DOHH2 (cell line): ENCODE measurements at regions not wholly inside any gene's neighbourhood (a gene's known extent, or its start where the extent isn't known, plus 50 kb on each side); places are given as distances from the start of the nearest gene placed in this dataset.
"Not testable (repeated sequence)": the region's sequence is repeated elsewhere in the genome, so short reads cannot be mapped to it uniquely, and the experiment has no call there.

Experiments used
- H3F3A ChIP-seq: fragments of 200-600 bp; sonication (generic), shearing (Covaris generic); 2 replicates; pipeline ENCODE4 v1.6.0; 2016; ENCODE audit warnings: antibody characterized with exemption, mild to moderate bottlenecking; ENCODE audit not compliant: control insufficient read depth, insufficient read depth
- H3K27ac ChIP-seq: fragments of 200-600 bp; sonication (generic); 2 replicates; pipeline ENCODE4 v1.5.1; 2014; ENCODE audit warnings: low read depth, mild to moderate bottlenecking, low read length, moderate library complexity
- H3K27me3 ChIP-seq: fragments of 200-600 bp; sonication (generic); 2 replicates; pipeline ENCODE4 v1.6.1; 2014; ENCODE audit warnings: mild to moderate bottlenecking, low read length, mixed read lengths; ENCODE audit not compliant: control insufficient read depth
- H3K36me3 ChIP-seq: fragments of 200-600 bp; sonication (generic); 2 replicates; pipeline ENCODE4 v1.6.1; 2014; ENCODE audit warnings: mild to moderate bottlenecking, low read length, moderate library complexity, mixed read lengths; ENCODE audit not compliant: control insufficient read depth
- H3K4me1 ChIP-seq: fragments of 200-600 bp; sonication (generic); 2 replicates; pipeline ENCODE4 v1.6.1; 2014; ENCODE audit warnings: mild to moderate bottlenecking, low read length, mixed read lengths; ENCODE audit not compliant: control insufficient read depth
- H3K4me2 ChIP-seq: fragments of 200-600 bp; sonication (generic); 2 replicates; pipeline ENCODE4 v1.6.0; 2014; ENCODE audit warnings: mild to moderate bottlenecking, low read length, moderate library complexity
- H3K4me3 ChIP-seq: fragments of 200-600 bp; sonication (generic); 2 replicates; pipeline ENCODE4 v1.5.1; 2014; ENCODE audit warnings: mild to moderate bottlenecking, low read length, mixed read lengths
- H3K79me2 ChIP-seq: fragments of 200-600 bp; sonication (generic); 2 replicates; pipeline ENCODE4 v1.6.1; 2014; ENCODE audit warnings: mild to moderate bottlenecking, low read length, mixed read lengths; ENCODE audit not compliant: control insufficient read depth
- H3K9me2 ChIP-seq: fragments of 200-600 bp; sonication (generic); replicated peaks from 2 replicates; pipeline ENCODE4 v1.6.1; 2014; ENCODE audit warnings: mild to moderate bottlenecking, low read length, mixed read lengths; ENCODE audit not compliant: control insufficient read depth
- H3K9me3 ChIP-seq: fragments of 200-600 bp; sonication (generic); 2 replicates; pipeline ENCODE4 v1.6.1; 2014; ENCODE audit warnings: antibody characterized with exemption, low read length, mixed read lengths; ENCODE audit not compliant: control insufficient read depth, insufficient read depth
- H4K20me1 ChIP-seq: fragments of 200-600 bp; sonication (generic); 2 replicates; pipeline ENCODE4 v1.6.0; 2014; ENCODE audit warnings: low read depth, mild to moderate bottlenecking, antibody characterized with exemption, low read length, moderate library complexity; ENCODE audit not compliant: control insufficient read depth, insufficient read depth
- CTCF ChIP-seq: fragments of 200-600 bp; sonication (generic); IDR thresholded peaks from one replicate; pipeline ENCODE4 v1.5.1; 2014; ENCODE audit warnings: antibody characterized with exemption, mild to moderate bottlenecking, low read depth, low read length; ENCODE audit not compliant: poor library complexity, severe bottlenecking
- EZH2phosphoT487 ChIP-seq: fragments of 200-600 bp; sonication (generic); IDR thresholded peaks from 2 replicates; pipeline ENCODE4 v1.6.1; 2017; ENCODE audit warnings: borderline replicate concordance, mild to moderate bottlenecking, antibody characterized with exemption, low read length, moderate library complexity, mixed read lengths

GRCh38 chr3:118802325-118803095, 232.1 kb downstream of the IGSF11 start:
- no peaks in the 10 kb centered on the region for H3K27me3 ChIP-seq
- no peaks in the 10 kb centered on the region for H3F3A ChIP-seq
- H3K9me2 ChIP-seq = no peaks in the 10 kb centered on the region
- H3K79me2 ChIP-seq = no peaks in the 10 kb centered on the region
- no peaks in the 10 kb centered on the region for H3K4me1 ChIP-seq
- no peaks in the 10 kb centered on the region for H4K20me1 ChIP-seq
- H3K27ac ChIP-seq = no peak overlapping the region
- H3K4me3 ChIP-seq = no peak overlapping the region
- TF ChIP-seq EZH2phosphoT487 = no peak
- no peak overlapping the region for H3K4me2 ChIP-seq
- H3K9me3 ChIP-seq = no peaks in the 10 kb centered on the region
- no peaks in the 10 kb centered on the region for H3K36me3 ChIP-seq

- Histone ChIP-seq H3F3A (no peaks in the 10 kb centered on the region), H4K20me1 (no peaks in the 10 kb centered on the region), H3K27me3 (no peaks in the 10 kb centered on the region), H3K36me3 (no peaks in the 10 kb centered on the region), H3K27ac (no peak overlapping the region), H3K4me1 (no peaks in the 10 kb centered on the region), H3K4me2 (no peak overlapping the region), H3K9me2 (no peaks in the 10 kb centered on the region), H3K4me3 (no peak overlapping the region), H3K9me3 (no peaks in the 10 kb centered on the region), H3K79me2 (no peaks in the 10 kb centered on the region)
- TF ChIP-seq EZH2phosphoT487 (no peak), CTCF (no peak)
These were observed 231.6 kb downstream of the IGSF11 start for GRCh38 chr3:118803096-118803476.

- no peaks in the 10 kb centered on the region for H3F3A ChIP-seq
- no peaks in the 10 kb centered on the region for H3K27me3 ChIP-seq
- no peaks in the 10 kb centered on the region for H3K36me3 ChIP-seq
- no peak for TF ChIP-seq CTCF
- no peak for TF ChIP-seq EZH2phosphoT487
- no peaks in the 10 kb centered on the region for H4K20me1 ChIP-seq
- no peaks in the 10 kb centered on the region for H3K79me2 ChIP-seq
- no peak overlapping the region for H3K4me2 ChIP-seq
- H3K27ac ChIP-seq = no peak overlapping the region
- no peak overlapping the region for H3K4me3 ChIP-seq
- no peaks in the 10 kb centered on the region for H3K4me1 ChIP-seq
- no peaks in the 10 kb centered on the region for H3K9me2 ChIP-seq
- H3K9me3 ChIP-seq = no peaks in the 10 kb centered on the region
These were observed 229.6 kb downstream of the IGSF11 start for GRCh38 chr3:118805007-118805406.

GRCh38 chr3:118806423-118806822, 228.2 kb downstream of the IGSF11 start:
- Histone ChIP-seq H3K4me1 (no peaks in the 10 kb centered on the region), H3K4me2 (no peak overlapping the region), H3F3A (no peaks in the 10 kb centered on the region), H3K27ac (no peak overlapping the region), H3K36me3 (no peaks in the 10 kb centered on the region), H3K27me3 (no peaks in the 10 kb centered on the region), H3K9me3 (no peaks in the 10 kb centered on the region), H3K79me2 (no peaks in the 10 kb centered on the region), H3K9me2 (no peaks in the 10 kb centered on the region), H3K4me3 (no peak overlapping the region), H4K20me1 (no peaks in the 10 kb centered on the region)
- TF ChIP-seq EZH2phosphoT487 (no peak), CTCF (no peak)

- H3K9me2 ChIP-seq, H3F3A ChIP-seq, H3K79me2 ChIP-seq, H3K27ac ChIP-seq, H3K27me3 ChIP-seq, H3K36me3 ChIP-seq, H3K4me2 ChIP-seq, H3K4me1 ChIP-seq, H3K4me3 ChIP-seq, H4K20me1 ChIP-seq, H3K9me3 ChIP-seq: not testable (repeated sequence)
These were observed 227.3 kb downstream of the IGSF11 start for GRCh38 chr3:118807349-118807748.
